ENCODE measurements at regions not wholly inside any gene's neighbourhood (a gene's known extent, or its start where the extent isn't known, plus 50 kb on each side); places are given as distances from the start of the nearest gene placed in this dataset.

- TF ChIP-seq TFDP2 (CRISPR knock-in tag; IDR thresholded peaks at IDR 0.05) (no peak), RBM39 (IDR thresholded peaks at IDR 0.05; ENCODE audit: low read depth, low read length, poor library complexity, severe bottlenecking) (no peak), MTERF4 (CRISPR knock-in tag; IDR thresholded peaks at IDR 0.05) (0 out of 2 replicates have a peak, but pooled peaks have one; percentile 62), ARID3A (IDR thresholded peaks at IDR 0.05; ENCODE audit: low read depth, low read length) (no peak), ZNF34 (CRISPR knock-in tag; IDR thresholded peaks at IDR 0.05; ENCODE audit: borderline replicate concordance) (no peak), FOXK2 (IDR thresholded peaks at IDR 0.05) (no peak), SCMH1 (CRISPR knock-in tag; IDR thresholded peaks at IDR 0.05; ENCODE audit: borderline replicate concordance) (no peak), KLF12 (CRISPR knock-in tag; IDR thresholded peaks at IDR 0.05; ENCODE audit: borderline replicate concordance) (no peak), ZBTB38 (CRISPR knock-in tag; IDR thresholded peaks at IDR 0.05) (peak; percentile 83), ZNF564 (CRISPR knock-in tag; IDR thresholded peaks at IDR 0.05) (no peak), HOXA5 (CRISPR knock-in tag; IDR thresholded peaks at IDR 0.05) (no peak), PHF5A (CRISPR knock-in tag; IDR thresholded peaks at IDR 0.05; ENCODE audit: low read depth, unreplicated experiment) (no peak), ZNF280D (CRISPR knock-in tag; IDR thresholded peaks at IDR 0.05) (0 out of 2 replicates have a peak, but pooled peaks have one; percentile 42), PPARG (CRISPR knock-in tag; conservative IDR thresholded peaks at IDR 0.05) (0 out of 2 replicates have a peak, but pooled peaks have one; percentile 8), PAF1 (CRISPR knock-in tag; IDR thresholded peaks at IDR 0.05) (peak; percentile 73; the same call in 1 of the 2 replicates), IRX3 (CRISPR knock-in tag; IDR thresholded peaks at IDR 0.05; ENCODE audit: borderline replicate concordance, low read depth) (no peak), ZNF580 (CRISPR knock-in tag; IDR thresholded peaks at IDR 0.05; ENCODE audit: borderline replicate concordance, low read depth) (peak; percentile 57; the same call in 1 of the 2 replicates), NFRKB (IDR thresholded peaks at IDR 0.05) (no peak), ARNTL (CRISPR knock-in tag; IDR thresholded peaks at IDR 0.05) (no peak), ZFYVE20 (CRISPR knock-in tag; IDR thresholded peaks at IDR 0.05; ENCODE audit: borderline replicate concordance, low read depth) (no peak), DBP (CRISPR knock-in tag; IDR thresholded peaks at IDR 0.05; ENCODE audit: not compliant biosample characterization) (no peak)
Measured at GRCh38 chr1:234715252-234716014, 105.5 kb upstream of the IRF2BP2 start (continued).
